ENCODE measurements at regions not wholly inside any gene's neighbourhood (a gene's known extent, or its start where the extent isn't known, plus 50 kb on each side); places are given as distances from the start of the nearest gene placed in this dataset.

- H3K4me2 ChIP-seq (replicated peaks; ENCODE audit: extremely low read depth, low read length, poor library complexity, severe bottlenecking), result no peak overlapping the region
- no peaks in the 10 kb centered on the region for H3K9me3 ChIP-seq (replicated peaks in 1 of 2; ENCODE audit: control insufficient read depth in 1 of 2, insufficient read depth in 1 of 2, low read length in 2 of 2)
- H3K27me3 ChIP-seq (ENCODE audit: control insufficient read depth in 2 of 2, insufficient read depth in 2 of 2, low read length in 2 of 2), result peaks cover 3 to 23% of the 10 kb centered on the region in 2 donors
- Mint-ChIP-seq H3K27ac (no peak overlapping the region), H3K36me3 (no peaks in the 10 kb centered on the region), H3K9me3 (no peaks in the 10 kb centered on the region), H3K4me1 (peaks cover 16% of the 10 kb centered on the region), H3K27me3 (ENCODE audit: low read depth in 3 of 3) (peaks cover 33 to 69% (median 42%) of the 10 kb centered on the region in 3 donors), H3K4me3 (peak overlapping the region in 1 of 2 donors; percentile 7)
- no peaks in the 10 kb centered on the region for H3K79me2 ChIP-seq (ENCODE audit: insufficient read depth, low read length)
- peaks cover 6 to 9% of the 10 kb centered on the region in 2 donors for H3K4me1 ChIP-seq (ENCODE audit: control insufficient read depth in 1 of 2, insufficient read depth in 2 of 2, low read length in 2 of 2)
- H3K36me3 ChIP-seq (replicated peaks in 1 of 2; ENCODE audit: control insufficient read depth in 1 of 2, insufficient read depth in 2 of 2, low read length in 2 of 2), result no peaks in the 10 kb centered on the region
- no peak overlapping the region for H2AFZ ChIP-seq (ENCODE audit: insufficient read depth, low read depth, low read length, poor library complexity, severe bottlenecking)
- no peak for TF ChIP-seq CTCF (IDR thresholded peaks at IDR 0.05)
- no peaks in the 10 kb centered on the region for H4K20me1 ChIP-seq (ENCODE audit: insufficient read depth, low read length)
- no peak overlapping the region for H3K4me3 ChIP-seq (replicated peaks in 1 of 3; ENCODE audit: low read depth in 2 of 3, low read length in 3 of 3)
- H3K9ac ChIP-seq (ENCODE audit: insufficient read depth, low read length, poor library complexity, severe bottlenecking), result no peak overlapping the region
- H3K27ac ChIP-seq (ENCODE audit: low read depth in 1 of 2, low read length in 2 of 2), result no peak overlapping the region
- DNase-seq, result no peak
- WGBS (ENCODE audit: insufficient coverage), result 84% methylated on average over 5 of the region's 6 CpGs
- intact Hi-C loops (cut with micrococcal nuclease), result no loop called here
Measured at GRCh38 chr11:45378516-45378915, 92.4 kb upstream of the SYT13 start.

- H3K9me3 ChIP-seq (replicated peaks in 1 of 2; ENCODE audit: control insufficient read depth in 1 of 2, insufficient read depth in 1 of 2, low read length in 2 of 2), result no peaks in the 10 kb centered on the region
- H2AFZ ChIP-seq (ENCODE audit: insufficient read depth, low read depth, low read length, poor library complexity, severe bottlenecking), result no peak overlapping the region
- Mint-ChIP-seq H3K4me3 (no peak overlapping the region), H3K27ac (peak overlapping the region in 1 of 7 donors; percentile 19), H3K9me3 (no peaks in the 10 kb centered on the region), H3K4me1 (peaks cover 9% of the 10 kb centered on the region), H3K27me3 (ENCODE audit: low read depth in 3 of 3) (peaks cover 44 to 73% (median 48%) of the 10 kb centered on the region in 3 donors), H3K36me3 (no peaks in the 10 kb centered on the region)
- H3K27ac ChIP-seq (ENCODE audit: low read depth in 1 of 2, low read length in 2 of 2), result no peak overlapping the region
- WGBS (ENCODE audit: insufficient coverage), result 29% methylated on average over 5 of the region's 5 CpGs
- no peak for DNase-seq
- H3K4me3 ChIP-seq (replicated peaks in 1 of 3; ENCODE audit: low read depth in 2 of 3, low read length in 3 of 3), result no peak overlapping the region
- H3K4me1 ChIP-seq (ENCODE audit: control insufficient read depth in 1 of 2, insufficient read depth in 2 of 2, low read length in 2 of 2), result no peaks in the 10 kb centered on the region
- H3K36me3 ChIP-seq (replicated peaks in 1 of 2; ENCODE audit: control insufficient read depth in 1 of 2, insufficient read depth in 2 of 2, low read length in 2 of 2), result no peaks in the 10 kb centered on the region
- no peaks in the 10 kb centered on the region for H4K20me1 ChIP-seq (ENCODE audit: insufficient read depth, low read length)
- peaks cover 0 to 44% of the 10 kb centered on the region in 2 donors for H3K27me3 ChIP-seq (ENCODE audit: control insufficient read depth in 2 of 2, insufficient read depth in 2 of 2, low read length in 2 of 2)
- H3K79me2 ChIP-seq (ENCODE audit: insufficient read depth, low read length), result no peaks in the 10 kb centered on the region
- no peak overlapping the region for H3K9ac ChIP-seq (ENCODE audit: insufficient read depth, low read length, poor library complexity, severe bottlenecking)
- H3K4me2 ChIP-seq (replicated peaks; ENCODE audit: extremely low read depth, low read length, poor library complexity, severe bottlenecking), result no peak overlapping the region
- intact Hi-C loops (cut with micrococcal nuclease), result no loop called here
- no peak for TF ChIP-seq CTCF (IDR thresholded peaks at IDR 0.05)
Measured at GRCh38 chr11:45374653-45375059, 88.5 kb upstream of the SYT13 start.
